NCI-H1092 treated with DMSO at 0.1 percent for 48 hours (cell line): ENCODE measurements at regions not wholly inside any gene's neighbourhood (a gene's known extent, or its start where the extent isn't known, plus 50 kb on each side); places are given as distances from the start of the nearest gene placed in this dataset.
A peak's percentile ranks its signal among the peaks of the same experiment; 100 is the strongest.
"Not testable (repeated sequence)": the region's sequence is repeated elsewhere in the genome, so short reads cannot be mapped to it uniquely, and the experiment has no call there.

Experiments
- DNase-seq: peaks from one replicate; lab custom pipeline; 2025; lab: John Stamatoyannopoulos, UW

DNA sequence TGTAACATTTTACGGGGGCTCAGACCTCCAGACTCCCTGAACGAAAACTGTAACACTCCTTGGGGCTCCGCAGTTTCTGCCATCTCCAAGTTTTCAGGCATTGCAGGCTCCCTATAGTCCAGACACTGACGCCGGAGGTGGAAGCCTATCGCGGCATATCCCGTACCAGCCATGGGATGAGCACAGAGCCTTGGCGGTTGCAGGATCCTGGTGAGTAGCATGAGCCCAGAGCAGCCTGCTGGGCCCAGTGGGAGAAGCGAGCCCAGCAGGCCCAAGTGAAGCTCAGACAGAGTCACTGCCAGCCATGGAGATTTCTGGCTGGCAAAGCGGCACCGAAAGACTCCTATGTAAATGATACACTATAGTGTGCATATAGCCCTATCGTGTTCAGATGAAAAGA is 446.8 kb downstream of the COL11A1 start:
- no peak for DNase-seq

- DNase-seq, result not testable (repeated sequence)
These were observed 448.3 kb downstream of the COL11A1 start for GRCh38 chr1:102659876-102660483.

DNA sequence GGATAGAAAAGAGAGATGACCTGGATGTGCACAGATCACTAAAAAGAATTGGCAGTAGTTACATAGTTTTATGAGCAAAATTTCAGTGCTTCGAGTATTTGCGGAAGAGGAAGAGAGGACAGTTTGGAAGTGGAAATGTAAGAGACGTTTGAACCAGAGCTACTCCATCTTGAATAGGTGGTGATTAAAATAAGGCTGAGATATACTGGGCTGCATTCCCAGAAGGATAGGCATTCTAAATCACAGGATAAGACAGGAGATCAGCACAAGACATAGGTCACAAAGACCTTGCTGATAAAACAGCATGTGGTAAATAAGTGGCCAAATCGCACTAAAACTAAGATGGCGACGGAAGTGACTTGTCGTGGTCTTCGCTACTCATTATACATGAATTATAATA is 453.3 kb downstream of the COL11A1 start:
- DNase-seq, result no peak

- DNase-seq, result no peak
These were observed 467.4 kb downstream of the COL11A1 start for GRCh38 chr1:102640872-102641271.

GRCh38 chr1:102640312-102640711 is 468.0 kb downstream of the COL11A1 start:
- DNase-seq, result no peak

- no peak for DNase-seq
These were observed 476.6 kb downstream of the COL11A1 start for GRCh38 chr1:102631691-102632090.

DNA sequence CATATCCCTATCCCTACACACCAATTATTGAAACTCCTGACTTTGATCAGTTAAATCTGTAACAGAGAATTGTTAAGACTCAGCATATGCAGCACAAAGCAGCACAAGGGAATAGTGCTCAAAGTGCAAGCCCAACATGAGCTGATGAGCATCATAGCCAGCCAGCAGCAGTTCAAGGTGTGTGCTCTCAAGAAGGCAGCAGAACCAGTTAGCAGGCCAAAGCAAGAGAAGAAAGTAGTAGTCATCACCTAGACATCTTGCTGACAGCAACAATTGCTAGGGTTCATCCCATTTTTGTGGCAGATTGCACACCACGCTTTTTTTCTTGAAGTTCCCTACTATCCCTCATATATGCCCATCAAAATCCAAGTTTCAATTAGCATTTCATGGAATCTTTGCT is 478.3 kb downstream of the COL11A1 start:
- no peak for DNase-seq

GRCh38 chr1:102628109-102628613 is 480.2 kb downstream of the COL11A1 start:
- peak; percentile 4 for DNase-seq

DNA sequence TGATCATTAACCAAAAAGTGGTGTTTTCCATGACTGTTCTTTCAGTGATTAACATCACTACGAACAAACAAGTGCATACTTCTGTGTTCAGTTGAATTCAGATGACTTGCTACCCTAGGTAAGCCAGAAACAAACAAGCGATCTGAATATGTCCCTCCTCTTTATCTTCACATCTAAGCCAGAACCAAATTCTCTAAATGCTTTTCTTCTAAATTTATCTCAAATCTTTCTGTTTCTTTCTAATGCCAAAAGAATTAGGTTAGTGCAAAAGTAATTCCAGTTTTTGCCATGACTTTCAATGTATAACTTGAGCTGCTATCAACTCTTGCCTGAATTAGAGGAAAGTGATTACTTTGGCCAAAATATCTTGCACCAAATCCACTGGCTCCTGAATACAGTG is 481.2 kb downstream of the COL11A1 start:
- no peak for DNase-seq

DNA sequence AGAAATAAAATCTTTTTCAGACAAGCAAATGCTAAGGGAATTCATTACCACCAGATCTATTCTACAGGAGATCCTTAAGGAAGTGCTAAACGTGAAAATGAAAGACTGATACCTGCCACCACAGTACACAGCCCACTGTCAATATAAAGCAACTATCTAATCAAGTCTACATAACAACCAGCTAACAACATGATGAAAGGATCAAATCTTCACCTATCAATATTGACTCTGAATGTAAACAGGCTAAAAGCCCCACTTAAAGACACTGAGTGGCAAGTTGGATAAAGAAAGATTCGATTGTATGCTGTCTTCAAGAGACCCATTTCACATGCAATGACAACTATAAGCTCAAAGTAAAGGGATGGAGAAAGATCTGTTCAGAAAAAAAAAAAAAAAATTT is 492.4 kb downstream of the COL11A1 start:
- no peak for DNase-seq

DNA sequence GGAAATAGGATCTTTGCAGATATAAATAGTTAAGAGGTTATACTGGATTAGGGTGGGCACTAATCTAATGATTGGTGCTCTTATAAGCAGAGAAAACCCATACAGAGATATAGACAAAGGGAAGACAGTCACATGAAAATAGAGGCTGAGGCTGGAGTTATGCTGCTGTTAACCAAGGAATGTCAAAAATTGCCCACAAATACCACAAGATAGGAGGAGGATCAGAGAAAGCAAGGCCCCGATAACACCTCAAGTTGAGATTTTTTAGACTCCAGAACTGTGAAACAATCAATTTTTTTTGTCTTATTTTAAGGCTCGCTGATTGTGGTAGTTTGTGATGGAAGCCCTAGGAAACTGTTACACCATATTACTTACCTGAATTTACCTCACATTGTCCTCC is 513.2 kb downstream of the COL11A1 start:
- DNase-seq, result no peak

DNA sequence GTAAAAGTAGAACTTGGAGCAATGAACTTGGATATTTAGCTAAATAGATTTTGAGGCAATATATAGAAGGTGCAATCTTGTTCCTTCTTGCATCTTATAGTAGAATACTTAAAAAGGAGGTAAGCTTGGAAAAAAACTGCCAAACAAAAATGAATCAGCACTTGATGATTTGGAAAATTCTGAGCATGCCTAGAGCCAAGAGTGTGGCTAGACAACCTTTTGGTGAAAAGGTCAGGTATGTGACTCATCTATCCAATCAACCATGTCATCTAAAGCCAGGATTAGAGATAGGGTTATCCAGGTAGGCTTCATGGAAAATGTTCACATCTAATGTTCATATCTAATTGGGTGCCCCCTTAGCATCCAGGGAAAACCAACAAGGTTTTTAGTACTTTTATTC is 515.0 kb downstream of the COL11A1 start:
- no peak for DNase-seq

GRCh38 chr1:102588536-102588935 is 519.8 kb downstream of the COL11A1 start:
- no peak for DNase-seq

DNA sequence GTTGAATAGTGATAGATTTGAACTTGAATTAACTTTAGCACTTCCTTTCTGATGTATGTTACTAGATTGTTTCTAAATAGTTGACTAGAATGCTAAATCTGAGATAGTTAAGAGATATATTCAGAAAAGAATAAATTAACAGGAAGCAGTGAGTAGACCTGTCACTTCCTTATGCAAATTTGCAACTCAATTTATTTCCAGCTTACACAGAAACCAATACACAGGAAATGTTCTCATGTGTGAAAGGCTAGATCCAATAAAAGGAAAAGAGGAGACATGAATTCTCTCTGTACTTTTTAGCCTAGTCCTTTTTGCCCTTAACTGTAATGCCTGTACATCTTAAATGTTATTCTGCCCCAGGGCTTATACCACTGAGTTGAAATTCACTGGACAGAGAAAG is 522.3 kb downstream of the COL11A1 start:
- no peak for DNase-seq

DNA sequence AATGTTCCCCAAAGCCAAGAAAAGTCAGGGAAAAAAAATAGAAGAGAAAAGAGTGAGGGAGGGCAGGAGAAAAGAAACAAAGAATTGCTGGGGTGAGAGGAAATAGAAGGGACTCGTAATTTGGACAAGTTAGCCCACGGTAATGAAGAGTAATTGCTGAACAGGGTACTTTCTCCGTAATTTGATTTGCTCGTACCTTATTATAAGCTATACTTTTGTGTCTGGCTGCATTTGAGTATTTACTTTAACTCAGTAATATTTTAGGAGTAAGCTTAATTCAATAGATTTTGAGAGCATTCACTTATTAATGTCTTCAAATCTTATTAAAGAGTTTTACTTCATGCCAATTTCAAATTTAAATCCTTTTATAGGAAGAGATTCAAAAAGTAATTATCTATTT is 527.5 kb downstream of the COL11A1 start:
- no peak for DNase-seq

GRCh38 chr1:102578804-102579203 is 529.5 kb downstream of the COL11A1 start:
- DNase-seq, result no peak

- DNase-seq, result no peak
These were observed 535.7 kb downstream of the COL11A1 start for GRCh38 chr1:102572637-102573036.

DNA sequence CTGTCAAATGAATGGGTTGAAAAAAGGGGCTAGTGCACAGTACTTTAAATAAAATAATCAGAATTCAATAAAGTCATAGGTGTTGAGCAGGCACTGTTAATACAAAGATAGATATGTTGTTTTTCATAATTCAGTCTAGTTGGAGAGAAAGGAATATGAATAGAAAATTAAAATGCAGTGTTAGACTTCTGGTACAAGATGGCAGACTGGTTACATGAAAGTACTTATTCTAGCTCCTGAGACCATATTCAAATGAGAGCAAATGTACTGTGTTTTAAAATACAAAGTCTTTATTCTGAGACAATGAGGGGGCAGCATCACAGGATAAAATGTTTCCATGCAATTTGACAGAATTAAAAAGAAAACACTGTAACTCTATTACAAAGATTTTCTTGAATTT is 542.1 kb downstream of the COL11A1 start:
- DNase-seq, result no peak

GRCh38 chr1:102562380-102562779 is 545.9 kb downstream of the COL11A1 start:
- DNase-seq, result no peak

DNA sequence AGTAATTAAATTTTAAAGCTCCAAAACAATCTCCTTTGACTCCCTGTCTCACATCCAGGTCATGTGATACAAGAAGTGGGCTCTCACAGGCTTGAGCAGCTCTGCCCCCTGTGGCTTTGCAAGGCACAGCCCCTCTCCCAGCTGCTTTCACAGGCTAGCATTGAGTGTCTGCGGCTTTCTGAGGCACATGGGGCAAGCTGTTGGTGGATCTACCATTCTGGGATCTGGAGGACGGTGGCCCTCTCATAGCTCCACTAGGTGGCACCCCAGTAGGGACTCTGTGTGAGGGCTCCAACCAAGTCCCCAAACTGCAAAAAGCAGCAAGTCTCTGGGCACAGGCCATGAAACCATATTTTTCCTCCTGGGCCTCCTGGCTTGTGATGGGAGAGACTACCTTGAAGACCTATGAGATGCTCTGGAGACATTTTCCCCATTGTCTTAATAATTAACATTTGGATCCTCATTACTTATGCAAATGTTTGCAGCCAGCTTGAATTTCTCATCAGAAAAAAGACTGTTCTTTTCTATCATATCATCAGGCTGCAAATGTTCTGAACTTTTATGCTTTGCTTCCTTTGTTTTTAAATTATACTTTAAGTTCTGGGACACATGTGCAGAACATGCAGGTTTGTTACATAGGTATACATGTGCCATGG is 554.1 kb upstream of the OLFM3 start:
- no peak for DNase-seq

GRCh38 chr1:102546251-102546650 is 549.5 kb upstream of the OLFM3 start:
- no peak for DNase-seq

DNA sequence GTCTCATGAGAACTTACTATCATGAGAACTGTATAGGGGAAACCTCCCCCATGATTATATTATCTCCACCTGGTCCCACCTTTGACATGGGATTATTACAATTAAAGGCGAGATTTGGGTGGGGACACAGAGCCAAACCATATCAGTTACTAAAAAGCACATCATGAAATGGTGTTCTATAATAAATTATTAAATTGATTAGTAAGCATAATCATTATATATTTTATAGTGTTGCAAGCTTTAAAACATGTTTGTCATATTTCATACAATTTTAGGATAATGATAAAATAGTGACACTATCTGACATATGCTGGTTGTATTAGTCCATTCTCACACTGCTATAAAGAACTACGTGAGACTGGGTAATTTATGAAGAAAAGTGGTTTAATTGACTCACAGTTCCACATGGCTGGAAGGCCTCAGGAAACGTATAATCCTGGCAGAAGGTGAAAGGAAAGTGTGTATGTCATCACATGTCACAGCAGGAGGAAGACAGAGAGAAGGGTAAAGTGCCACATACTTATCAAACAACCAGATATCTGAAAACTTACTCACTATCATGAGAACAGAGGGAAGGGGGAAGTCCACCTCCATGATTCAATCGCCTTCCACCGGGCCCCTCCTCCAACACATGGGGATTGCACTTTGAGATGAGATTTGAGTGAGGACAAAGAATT is 539.2 kb upstream of the OLFM3 start:
- no peak for DNase-seq

GRCh38 chr1:102531036-102531435 is 534.3 kb upstream of the OLFM3 start:
- DNase-seq, result no peak
